ENCODE measurements at regions not wholly inside any gene's neighbourhood (a gene's known extent, or its start where the extent isn't known, plus 50 kb on each side); places are given as distances from the start of the nearest gene placed in this dataset.

GRCh38 chr4:154107337-154107736 lies 318.5 kb upstream of the SFRP2 start:
- no peak for DNase-seq (ENCODE audit: low read depth, low spot score)
- H3K27ac ChIP-seq: no peak overlapping the region

GRCh38 chr4:154088741-154089140 lies 299.9 kb upstream of the SFRP2 start:
- no peak for DNase-seq (ENCODE audit: low read depth, low spot score)

GRCh38 chr4:154086247-154086646 lies 297.4 kb upstream of the SFRP2 start:
- no peak overlapping the region for H3K27ac ChIP-seq
- no peak for DNase-seq (ENCODE audit: low read depth, low spot score)

More at GRCh38 chr4:154088741-154089140, 299.9 kb upstream of the SFRP2 start:
- H3K27ac ChIP-seq: no peak overlapping the region

- no peak for DNase-seq (ENCODE audit: low read depth, low spot score)
- H3K27ac ChIP-seq: no peak overlapping the region
These were observed 296.0 kb upstream of the SFRP2 start for GRCh38 chr4:154084864-154085263.

GRCh38 chr4:154082760-154083535 lies 294.1 kb upstream of the SFRP2 start:
- DNase-seq (ENCODE audit: low read depth, low spot score): no peak
- H3K27ac ChIP-seq: no peak overlapping the region

GRCh38 chr4:154081391-154081790 lies 292.5 kb upstream of the SFRP2 start:
- DNase-seq (ENCODE audit: low read depth, low spot score): no peak
- H3K27ac ChIP-seq: no peak overlapping the region

- no peak overlapping the region for H3K27ac ChIP-seq
- no peak for DNase-seq (ENCODE audit: low read depth, low spot score)
These were observed 289.8 kb upstream of the SFRP2 start for GRCh38 chr4:154078504-154079350.

- no peak for DNase-seq (ENCODE audit: low read depth, low spot score)
- no peak overlapping the region for H3K27ac ChIP-seq
These were observed 288.0 kb upstream of the SFRP2 start for GRCh38 chr4:154076921-154077320.

GRCh38 chr4:154073107-154073822 lies 284.4 kb upstream of the SFRP2 start:
- no peak overlapping the region for H3K27ac ChIP-seq
- no peak for DNase-seq (ENCODE audit: low read depth, low spot score)

GRCh38 chr4:154067786-154068185 lies 278.9 kb upstream of the SFRP2 start:
- H3K27ac ChIP-seq: no peak overlapping the region
- DNase-seq (ENCODE audit: low read depth, low spot score): no peak

- DNase-seq (ENCODE audit: low read depth, low spot score): no peak
- H3K27ac ChIP-seq: no peak overlapping the region
These were observed 276.5 kb upstream of the SFRP2 start for GRCh38 chr4:154065368-154065767.

- no peak overlapping the region for H3K27ac ChIP-seq
- no peak for DNase-seq (ENCODE audit: low read depth, low spot score)
These were observed 275.4 kb upstream of the SFRP2 start for GRCh38 chr4:154064244-154064643.

- no peak for DNase-seq (ENCODE audit: low read depth, low spot score)
These were observed 260.7 kb upstream of the SFRP2 start for GRCh38 chr4:154049457-154050181.

GRCh38 chr4:154047733-154048132 lies 258.9 kb upstream of the SFRP2 start:
- no peak overlapping the region for H3K27ac ChIP-seq
- no peak for DNase-seq (ENCODE audit: low read depth, low spot score)

More at GRCh38 chr4:154049457-154050181, 260.7 kb upstream of the SFRP2 start:
- no peak overlapping the region for H3K27ac ChIP-seq

GRCh38 chr4:154044742-154045485 lies 256.0 kb upstream of the SFRP2 start:
- H3K27ac ChIP-seq: no peak overlapping the region
- DNase-seq (ENCODE audit: low read depth, low spot score): no peak

GRCh38 chr4:154044108-154044531 lies 255.2 kb upstream of the SFRP2 start:
- DNase-seq (ENCODE audit: low read depth, low spot score): no peak

GRCh38 chr4:154041640-154042039 lies 252.8 kb upstream of the SFRP2 start:
- H3K27ac ChIP-seq: no peak overlapping the region
- DNase-seq (ENCODE audit: low read depth, low spot score): no peak

More at GRCh38 chr4:154044108-154044531, 255.2 kb upstream of the SFRP2 start:
- H3K27ac ChIP-seq: no peak overlapping the region

- no peak for DNase-seq (ENCODE audit: low read depth, low spot score)
- H3K27ac ChIP-seq: no peak overlapping the region
These were observed 250.8 kb upstream of the SFRP2 start for GRCh38 chr4:154039435-154040343.
